KG1 (cell line): ENCODE measurements at regions not wholly inside any gene's neighbourhood (a gene's known extent, or its start where the extent isn't known, plus 50 kb on each side); places are given as distances from the start of the nearest gene placed in this dataset.
"Not testable (repeated sequence)": the region's sequence is repeated elsewhere in the genome, so short reads cannot be mapped to it uniquely, and the experiment has no call there.

Experiments
- DNase-seq: peaks from one replicate; lab custom pipeline; 2025; lab: John Stamatoyannopoulos, UW

GRCh38 chr5:96170481-96171125, 209.0 kb upstream of the ELL2 start:
- not testable (repeated sequence) for DNase-seq

- DNase-seq = not testable (repeated sequence)
Measured at GRCh38 chr5:96168833-96169232, 207.2 kb upstream of the ELL2 start.

- no peak for DNase-seq
Measured at GRCh38 chr5:96159043-96159442, 197.4 kb upstream of the ELL2 start.

GRCh38 chr5:96157841-96158291, 196.2 kb upstream of the ELL2 start:
- no peak for DNase-seq

GRCh38 chr5:96157077-96157780, 195.6 kb upstream of the ELL2 start:
- no peak for DNase-seq

GRCh38 chr5:96155147-96155546, 193.5 kb upstream of the ELL2 start:
- DNase-seq = no peak

- DNase-seq = no peak
Measured at GRCh38 chr5:96151891-96152290, 190.2 kb upstream of the ELL2 start.

- DNase-seq = no peak
Measured at GRCh38 chr5:96150007-96150406, 188.4 kb upstream of the ELL2 start.

- DNase-seq = no peak
Measured at GRCh38 chr5:96149546-96149945, 187.9 kb upstream of the ELL2 start.

GRCh38 chr5:96149021-96149420, 187.4 kb upstream of the ELL2 start:
- DNase-seq = no peak

- DNase-seq = no peak
Measured at GRCh38 chr5:96148376-96148775, 186.7 kb upstream of the ELL2 start.

- no peak for DNase-seq
Measured at GRCh38 chr5:96147866-96148265, 186.2 kb upstream of the ELL2 start.

- no peak for DNase-seq
Measured at GRCh38 chr5:96146675-96147074, 185.0 kb upstream of the ELL2 start.

- DNase-seq = no peak
Measured at GRCh38 chr5:96144289-96144688, 182.6 kb upstream of the ELL2 start.

GRCh38 chr5:96143450-96143849, 181.8 kb upstream of the ELL2 start:
- no peak for DNase-seq

- DNase-seq = no peak
Measured at GRCh38 chr5:96142786-96143434, 181.3 kb upstream of the ELL2 start.

- DNase-seq = no peak
Measured at GRCh38 chr5:96142184-96142781, 180.6 kb upstream of the ELL2 start.

GRCh38 chr5:96141749-96142148, 180.1 kb upstream of the ELL2 start:
- no peak for DNase-seq

GRCh38 chr5:96140496-96140895, 178.8 kb upstream of the ELL2 start:
- DNase-seq = no peak

- DNase-seq = no peak
Measured at GRCh38 chr5:96140084-96140483, 178.4 kb upstream of the ELL2 start.

GRCh38 chr5:96134886-96135285, 173.2 kb upstream of the ELL2 start:
- DNase-seq = no peak

- no peak for DNase-seq
Measured at GRCh38 chr5:96133341-96134079, 171.9 kb upstream of the ELL2 start.
